H1 (cell line): ENCODE measurements at regions not wholly inside any gene's neighbourhood (a gene's known extent, or its start where the extent isn't known, plus 50 kb on each side); places are given as distances from the start of the nearest gene placed in this dataset.

Source experiments
- TF ChIP-seq, protein P1 (sequence below): IDR thresholded peaks from 2 replicates; pipeline ENCODE4 v1.6.1; 2011; ENCODE audit warnings: low read length, improper control_type of control experiment

DNA sequence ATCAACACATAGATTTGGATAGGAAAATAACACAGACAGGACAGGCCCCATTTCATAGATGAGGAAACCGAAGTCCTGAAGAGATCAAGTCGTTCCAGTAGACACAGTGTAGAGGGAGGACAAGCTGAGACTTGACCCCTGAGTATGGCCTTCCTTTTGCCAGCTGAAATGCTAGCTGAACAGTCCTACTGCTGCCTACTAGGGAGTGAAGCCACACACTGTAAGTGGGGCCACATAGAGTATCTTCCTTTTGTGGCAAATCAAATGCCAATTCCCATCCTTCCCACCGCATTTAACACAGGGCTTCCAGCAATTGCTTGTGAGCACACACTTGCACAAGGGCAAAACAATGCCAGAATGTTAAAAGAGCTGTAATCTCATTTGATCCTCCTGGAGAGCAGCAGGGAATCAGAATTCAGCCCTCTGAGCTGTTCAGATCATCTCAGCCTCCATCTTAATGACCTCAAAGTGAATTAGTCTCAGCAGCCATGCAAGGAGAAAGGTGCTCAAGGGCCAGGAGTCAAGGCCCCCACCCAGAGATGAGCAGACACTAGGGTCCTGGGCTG is 380.5 kb downstream of the EMP1 start (continued):
- TF ChIP-seq, protein P1, sequence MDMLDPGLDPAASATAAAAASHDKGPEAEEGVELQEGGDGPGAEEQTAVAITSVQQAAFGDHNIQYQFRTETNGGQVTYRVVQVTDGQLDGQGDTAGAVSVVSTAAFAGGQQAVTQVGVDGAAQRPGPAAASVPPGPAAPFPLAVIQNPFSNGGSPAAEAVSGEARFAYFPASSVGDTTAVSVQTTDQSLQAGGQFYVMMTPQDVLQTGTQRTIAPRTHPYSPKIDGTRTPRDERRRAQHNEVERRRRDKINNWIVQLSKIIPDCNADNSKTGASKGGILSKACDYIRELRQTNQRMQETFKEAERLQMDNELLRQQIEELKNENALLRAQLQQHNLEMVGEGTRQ = no peak
